ENCODE measurements at regions not wholly inside any gene's neighbourhood (a gene's known extent, or its start where the extent isn't known, plus 50 kb on each side); places are given as distances from the start of the nearest gene placed in this dataset.

GRCh38 chr10:125595911-125596310 is 87.1 kb downstream of the TEX36 start:
- dilution Hi-C loops (cut with MboI; ENCODE audit: extremely low pct_ligation_motif_present, low sequenced_read_pairs) = no loop called here
- FAIRE-seq (no peak), DNase-seq (ENCODE audit: low read depth, low spot score) (no peak)
- no peaks in the 10 kb centered on the region for H3K79me2 ChIP-seq (ENCODE audit: control insufficient read depth, insufficient read depth, low read length)
- peaks cover 12% of the 10 kb centered on the region in 2 experiments for H3K27me3 ChIP-seq (ENCODE audit: control insufficient read depth in 2 of 2, insufficient read depth in 2 of 2, low read length in 2 of 2)
- ChIA-PET POLR2A (no interaction called here), CTCF (no interaction called here)
- H2AFZ ChIP-seq (ENCODE audit: low read depth, low read length) = no peak overlapping the region
- intact Hi-C loops (cut with micrococcal nuclease) = no loop called here
- H3K9me3 ChIP-seq (replicated peaks; ENCODE audit: control insufficient read depth, insufficient read depth, low read length) = no peaks in the 10 kb centered on the region
- no peak overlapping the region for H3K4me2 ChIP-seq (ENCODE audit: insufficient read depth, low read length)
- H4K20me1 ChIP-seq (replicated peaks; ENCODE audit: control insufficient read depth, extremely low read depth, insufficient read depth, low read length) = no peaks in the 10 kb centered on the region
- no peaks in the 10 kb centered on the region for H3K4me1 ChIP-seq (ENCODE audit: control insufficient read depth, extremely low read depth, insufficient read depth, low read length)
- no peak overlapping the region for H3K27ac ChIP-seq (ENCODE audit: insufficient read depth, low read depth, low read length)
- BruUV-seq (replicated peaks) = no TSS peak
- no peaks in the 10 kb centered on the region for H3K36me3 ChIP-seq (ENCODE audit: control insufficient read depth in 2 of 2, extremely low read depth in 1 of 2, insufficient read depth in 2 of 2, low read length in 2 of 2)
- no peaks in the 10 kb centered on the region for H3K9me1 ChIP-seq (replicated peaks; ENCODE audit: control insufficient read depth, extremely low read depth, insufficient read depth, low read length)
- TF ChIP-seq MYC (IDR thresholded peaks at IDR 0.05; ENCODE audit: low read depth, low read length) (no peak), JUN (IDR thresholded peaks at IDR 0.05; ENCODE audit: borderline replicate concordance, insufficient read depth, insufficient read length, low read depth) (no peak), POLR2AphosphoS5 (IDR thresholded peaks at IDR 0.05; ENCODE audit: insufficient read depth, low read depth, low read length) (no peak), GATA2 (IDR thresholded peaks at IDR 0.05; ENCODE audit: insufficient read depth, insufficient read length, low read depth, low read length) (no peak), CTCF (IDR thresholded peaks at IDR 0.05; ENCODE audit: extremely low read depth in 1 of 2, insufficient read depth in 1 of 2, low read depth in 1 of 2, low read length in 2 of 2) (no peak), EZH2 (IDR thresholded peaks at IDR 0.05; ENCODE audit: borderline replicate concordance, low read depth, low read length, severe bottlenecking) (no peak), MAX (IDR thresholded peaks at IDR 0.05; ENCODE audit: insufficient read depth, insufficient read length) (no peak), POLR2A (IDR thresholded peaks at IDR 0.05; ENCODE audit: low read depth, low read length) (no peak), FOS (IDR thresholded peaks at IDR 0.05; ENCODE audit: borderline replicate concordance, insufficient read depth, low read length) (no peak)
- no peak overlapping the region for H3K4me3 ChIP-seq (replicated peaks in 1 of 3; ENCODE audit: insufficient read depth in 1 of 3, low read depth in 1 of 3, low read length in 3 of 3)
- H3K9ac ChIP-seq (replicated peaks; ENCODE audit: extremely low read depth, insufficient read depth, low read length) = no peak overlapping the region
